NCI-H2196 (cell line): ENCODE measurements at regions not wholly inside any gene's neighbourhood (a gene's known extent, or its start where the extent isn't known, plus 50 kb on each side); places are given as distances from the start of the nearest gene placed in this dataset.

ENCODE experiments used
- DNase-seq: peaks from one replicate; lab custom pipeline; 2025; ENCODE audit not compliant: unreplicated experiment; lab: John Stamatoyannopoulos, UW

GRCh38 chr6:4591218-4591617, 185.0 kb upstream of the CDYL start:
- no peak for DNase-seq

GRCh38 chr6:4589295-4589694, 186.9 kb upstream of the CDYL start:
- DNase-seq = no peak

- DNase-seq = no peak
Observed at GRCh38 chr6:4588581-4588980, 187.6 kb upstream of the CDYL start.

DNA sequence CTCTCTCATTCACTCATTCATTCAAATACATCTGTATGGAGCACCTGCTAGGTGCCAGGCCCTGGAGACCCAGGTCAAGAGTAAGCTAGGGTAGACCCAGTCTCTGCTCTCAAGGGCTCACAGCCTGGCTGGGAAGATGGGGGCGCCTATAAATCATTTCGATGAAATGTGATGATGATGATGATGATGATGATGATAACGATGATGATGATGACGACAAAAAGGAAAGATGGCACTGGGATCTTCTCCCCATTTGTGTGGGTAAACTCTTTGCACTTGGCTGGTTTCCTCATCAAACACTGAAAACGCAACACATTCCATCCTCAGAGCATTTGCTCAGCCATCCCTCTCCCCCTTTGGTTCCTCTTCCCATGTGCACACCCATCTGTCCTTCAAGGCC, 188.0 kb upstream of the CDYL start:
- DNase-seq = no peak

- DNase-seq = no peak
Observed at GRCh38 chr6:4587171-4587570, 189.0 kb upstream of the CDYL start.

GRCh38 chr6:4586469-4586859, 189.7 kb upstream of the CDYL start:
- DNase-seq = no peak

DNA sequence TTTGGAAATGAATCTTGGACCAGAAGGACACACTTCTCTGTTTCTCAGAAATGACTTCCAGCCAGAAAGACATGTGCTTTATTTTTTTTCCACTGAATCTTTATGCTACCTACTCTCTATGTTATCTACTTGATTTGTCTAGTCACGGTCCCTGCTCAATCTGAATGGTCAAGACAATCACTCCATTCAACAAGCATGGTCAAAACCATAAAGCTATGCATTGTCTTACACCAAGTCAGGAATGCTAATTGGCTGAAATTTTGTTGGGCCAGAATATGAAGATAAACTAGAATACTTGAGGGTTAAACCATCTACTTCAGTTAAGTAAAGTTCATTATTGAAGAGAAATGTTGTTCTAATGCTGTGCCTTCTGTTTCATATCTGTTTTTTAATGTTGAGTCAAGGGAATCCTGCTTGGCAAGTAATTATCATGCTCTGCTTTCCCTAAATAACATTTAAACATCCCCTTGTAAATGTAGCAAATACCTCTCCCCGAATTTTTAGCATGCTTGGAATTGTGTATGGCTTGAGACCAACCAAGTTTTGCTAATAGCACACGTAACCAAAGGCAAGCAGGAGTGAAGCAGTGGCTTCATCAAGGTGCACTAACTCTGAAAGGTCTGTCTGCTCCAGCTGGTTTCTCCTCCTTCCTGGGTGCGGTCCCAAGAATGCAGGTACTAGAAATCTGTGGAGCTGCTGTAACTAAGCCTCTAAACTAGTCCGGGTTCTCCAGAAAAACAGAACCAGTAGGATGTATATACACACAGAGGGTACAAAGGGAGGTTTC, 190.3 kb upstream of the CDYL start:
- no peak for DNase-seq

- DNase-seq = no peak
Observed at GRCh38 chr6:4584801-4585200, 191.4 kb upstream of the CDYL start.

DNA sequence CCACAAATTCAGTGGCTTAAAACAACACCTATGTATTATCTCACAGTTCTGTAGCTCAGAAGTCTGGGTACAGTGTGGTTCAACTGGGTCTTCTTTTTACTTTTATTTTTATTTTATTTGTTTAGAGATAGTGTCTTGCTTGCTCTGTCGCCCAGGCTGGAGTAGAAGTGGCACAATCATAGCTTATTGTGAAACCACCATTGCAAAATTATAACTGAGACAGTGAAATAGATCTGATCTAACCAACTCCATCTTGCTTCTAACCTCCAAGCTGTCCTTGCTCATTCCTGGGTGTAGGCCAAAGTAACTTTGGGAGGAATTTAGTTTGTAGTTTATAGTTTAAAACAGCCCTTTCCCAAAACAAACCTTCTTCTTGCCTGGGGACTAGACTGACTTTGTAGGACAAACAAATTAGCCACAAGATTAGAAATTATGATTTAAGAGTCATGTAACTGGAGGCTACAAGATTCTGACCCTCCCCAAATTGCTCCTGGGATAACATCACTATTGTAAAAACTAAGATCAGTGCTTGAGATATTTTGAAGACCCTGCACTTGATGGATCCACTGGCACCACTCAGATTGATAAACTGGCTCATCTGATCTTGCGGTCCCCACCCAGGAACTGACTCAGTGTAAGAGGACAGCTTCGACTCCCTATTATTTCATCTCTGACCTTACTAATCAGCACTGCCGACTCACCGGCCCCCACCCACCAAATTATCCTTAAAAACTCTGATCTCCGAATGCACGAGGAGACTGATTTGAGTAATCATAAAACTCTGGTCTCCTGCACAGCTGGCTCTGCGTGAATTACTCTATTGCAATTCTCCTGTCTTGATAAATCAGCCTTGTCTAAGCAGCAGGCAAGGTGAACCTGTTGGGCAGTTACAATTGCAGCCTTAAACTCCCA, 193.4 kb upstream of the CDYL start:
- DNase-seq = no peak

- DNase-seq = no peak
Observed at GRCh38 chr6:4581468-4582385, 194.5 kb upstream of the CDYL start.

GRCh38 chr6:4580361-4580760, 195.8 kb upstream of the CDYL start:
- DNase-seq = no peak

GRCh38 chr6:4577406-4577805, 198.8 kb upstream of the CDYL start:
- DNase-seq = no peak

- no peak for DNase-seq
Observed at GRCh38 chr6:4575714-4576113, 200.5 kb upstream of the CDYL start.

GRCh38 chr6:4574007-4574406, 202.2 kb upstream of the CDYL start:
- DNase-seq = no peak

- DNase-seq = no peak
Observed at GRCh38 chr6:4571011-4571410, 205.2 kb upstream of the CDYL start.

DNA sequence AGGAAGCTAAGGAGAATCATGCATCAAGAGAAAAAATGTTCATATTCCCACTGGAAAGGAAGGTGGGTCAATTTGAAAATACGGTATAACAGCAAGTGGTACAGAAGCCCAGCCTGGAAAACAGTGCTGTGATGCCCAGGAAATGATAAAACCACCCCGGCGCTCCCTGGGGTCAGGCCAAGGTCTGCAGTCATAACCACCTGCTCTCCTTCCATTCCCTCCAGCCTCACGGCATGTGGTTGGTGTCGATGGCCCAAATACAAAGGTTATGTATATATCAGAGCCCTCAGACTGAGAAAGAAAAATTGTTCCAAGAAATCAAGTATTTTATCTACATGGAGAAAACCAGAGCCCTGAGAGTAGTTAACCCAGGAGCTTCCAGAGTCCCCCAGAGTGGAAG, 208.1 kb upstream of the CDYL start:
- DNase-seq = no peak

GRCh38 chr6:4567141-4567540, 209.1 kb upstream of the CDYL start:
- DNase-seq = no peak

DNA sequence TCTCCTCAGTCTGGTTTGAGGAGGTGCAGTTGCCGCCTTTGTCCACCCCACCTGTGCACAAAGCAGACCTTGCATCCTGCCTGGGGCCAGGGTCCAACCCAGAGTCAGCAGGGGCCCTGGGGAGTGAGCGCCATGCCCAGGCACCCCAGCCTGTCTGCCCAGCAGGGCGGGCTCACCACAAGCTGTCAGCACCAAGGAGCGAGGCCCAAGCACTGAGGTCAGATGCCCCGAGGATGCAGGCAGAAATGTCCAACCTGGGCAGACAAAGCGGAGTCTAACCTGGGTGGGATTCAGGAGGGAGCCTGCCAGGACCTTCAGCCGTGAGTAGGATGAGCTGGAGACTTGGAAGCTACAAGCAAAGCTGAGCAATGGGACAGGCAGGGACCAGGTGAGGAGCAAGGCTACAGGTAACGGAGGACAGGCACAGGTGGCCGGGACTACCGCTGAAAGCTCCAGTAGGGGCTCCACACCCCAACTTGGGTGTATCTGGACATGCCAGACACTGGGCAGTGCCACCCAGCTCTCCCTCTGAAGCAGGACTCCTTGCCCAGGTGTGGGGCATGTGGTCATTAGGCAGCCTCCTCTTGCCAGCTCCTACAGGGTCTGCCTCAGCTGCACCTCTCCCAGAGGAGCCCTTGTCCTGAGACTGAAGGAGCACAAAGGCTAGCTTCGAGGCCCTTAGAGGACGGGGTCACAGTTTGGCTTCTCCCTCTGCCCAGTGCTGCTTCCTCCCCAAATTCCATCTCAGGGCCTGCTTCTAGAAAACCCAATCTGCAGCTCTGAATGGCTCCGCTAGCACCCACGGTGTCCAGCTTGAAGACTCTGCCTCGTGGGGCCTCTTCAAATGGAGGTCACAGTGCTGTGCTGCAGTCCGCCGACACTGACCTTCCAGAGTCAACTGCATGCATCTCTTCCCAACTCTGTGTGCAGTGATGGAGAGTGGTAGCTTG, 210.6 kb upstream of the CDYL start:
- no peak for DNase-seq

GRCh38 chr6:4564801-4565271, 211.4 kb upstream of the CDYL start:
- DNase-seq = no peak

- DNase-seq = no peak
Observed at GRCh38 chr6:4563877-4564276, 212.3 kb upstream of the CDYL start.
